ENCODE measurements at regions not wholly inside any gene's neighbourhood (a gene's known extent, or its start where the extent isn't known, plus 50 kb on each side); places are given as distances from the start of the nearest gene placed in this dataset.

GRCh38 chr19:34577531-34578101 is 96.1 kb downstream of the WTIP start:
- no peak for FAIRE-seq
- POLR2A ChIA-PET (ENCODE audit: partially characterized antibody) = no interaction called here

More at GRCh38 chr19:34577531-34578101, 96.1 kb downstream of the WTIP start:
- no peaks in the 10 kb centered on the region; the same call in 1 of the 2 replicates for H3K23me2 ChIP-seq (ENCODE audit: low read depth, low read length)
- no peaks in the 10 kb centered on the region for H4K20me1 ChIP-seq (replicated peaks in 1 of 2; ENCODE audit: control insufficient read depth in 1 of 2, insufficient read depth in 2 of 2, low read length in 2 of 2)
- peak overlapping the region in 1 of 2 experiments; percentile 69; a peak in 2 of 4 replicates for H3K4me2 ChIP-seq (ENCODE audit: insufficient read depth in 1 of 2, low read depth in 2 of 2, low read length in 2 of 2)
- H3K79me1 ChIP-seq (ENCODE audit: low read depth, low read length) = no peaks in the 10 kb centered on the region
- peak overlapping the region in 1 of 4 experiments; percentile 41; a peak in 1 of 8 replicates for H3K4me3 ChIP-seq (ENCODE audit: extremely low read depth in 1 of 4, insufficient read depth in 2 of 4, low read depth in 3 of 4, low read length in 4 of 4)
- CTCF ChIA-PET (ENCODE audit: partially characterized antibody) = no interaction called here
- no peak overlapping the region for H3K23ac ChIP-seq (ENCODE audit: insufficient read length)
- no peak overlapping the region for H2BK120ac ChIP-seq (replicated peaks; ENCODE audit: low read depth, low read length)
- H3K9ac ChIP-seq (replicated peaks in 1 of 4; ENCODE audit: extremely low read depth in 1 of 4, low read depth in 3 of 4, low read length in 3 of 4) = no peak overlapping the region
- H3K9me3 ChIP-seq (ENCODE audit: insufficient read depth in 2 of 2, low read depth in 1 of 2, low read length in 1 of 2) = peaks cover 34 to 70% of the 10 kb centered on the region in 2 experiments
- H4K8ac ChIP-seq (ENCODE audit: extremely low read depth, insufficient read depth, low read length) = peak overlapping the region; percentile 77; the same call in 1 of the 2 replicates
- H3K79me2 ChIP-seq (ENCODE audit: control insufficient read depth in 1 of 2, insufficient read depth in 2 of 2, low read length in 2 of 2) = no peaks in the 10 kb centered on the region
- H3K56ac ChIP-seq (replicated peaks; ENCODE audit: insufficient read length, low read depth, low read length) = no peak overlapping the region
- no peaks in the 10 kb centered on the region for H3K36me3 ChIP-seq (ENCODE audit: control insufficient read depth in 2 of 4, insufficient read depth in 4 of 4, low read length in 3 of 4)
- TF ChIP-seq CBX5 (IDR thresholded peaks at IDR 0.05; ENCODE audit: low read depth, low read length) = no peak
- TF ChIP-seq POLR2A (IDR thresholded peaks at IDR 0.05; ENCODE audit: control extremely low read depth in 1 of 2, low read depth in 2 of 2, low read length in 2 of 2) = no peak
- TF ChIP-seq USF2 (IDR thresholded peaks at IDR 0.05; ENCODE audit: low read length) = no peak
- no peak for TF ChIP-seq RXRA (IDR thresholded peaks at IDR 0.05; ENCODE audit: insufficient read depth, low read depth, low read length)
- no peak for TF ChIP-seq SAP30 (IDR thresholded peaks at IDR 0.05; ENCODE audit: insufficient read depth, insufficient replicate concordance, low read length)
- no peak for TF ChIP-seq JUND (IDR thresholded peaks at IDR 0.05; ENCODE audit: low read length)
- TF ChIP-seq ATF3 (IDR thresholded peaks at IDR 0.05; ENCODE audit: insufficient read depth, low read depth, low read length) = no peak
- TF ChIP-seq TAF7 (optimal IDR thresholded peaks at IDR 0.05; ENCODE audit: borderline replicate concordance, low read depth, low read length) = no peak
- H2AK5ac ChIP-seq (ENCODE audit: low read depth, low read length) = no peak overlapping the region
- H2BK12ac ChIP-seq (ENCODE audit: low read depth, low read length) = no peak overlapping the region
- no peak overlapping the region for H3K18ac ChIP-seq (ENCODE audit: extremely low read depth, low read length)
- no peak overlapping the region for H2BK20ac ChIP-seq (ENCODE audit: low read length)
- no peak overlapping the region for H2BK15ac ChIP-seq (ENCODE audit: low read length)
- no peak overlapping the region for H4K5ac ChIP-seq (ENCODE audit: insufficient read length, low read depth, low read length)
- H2BK5ac ChIP-seq (ENCODE audit: low read depth, low read length) = no peak overlapping the region
- peaks cover 0 to 3% (median 0%) of the 10 kb centered on the region in 4 experiments; a peak in 1 of 7 replicates for H3K27me3 ChIP-seq (replicated peaks in 1 of 4; ENCODE audit: control insufficient read depth in 3 of 4, extremely low read depth in 1 of 4, insufficient read depth in 3 of 4, low read length in 3 of 4)
- peak in 1 of 2 experiments; percentile 72 for DNase-seq (ENCODE audit: low read depth in 1 of 2, low spot score in 2 of 2)
- 99% methylated on average over 12 of the region's 45 CpGs; no CpG with 5 or more reads in 1 of the 2 experiments for WGBS, 2 experiments (ENCODE audit: extremely low coverage in 1 of 2, insufficient coverage in 1 of 2, insufficient read length in 1 of 2, insufficient replicate concordance in 2 of 2, low coverage in 1 of 2, low lambda C conversion rate in 2 of 2, missing lambda C conversion rate in 1 of 2)
- H3K14ac ChIP-seq (ENCODE audit: insufficient read length) = no peak overlapping the region
- H3K27ac ChIP-seq (ENCODE audit: low read depth, low read length) = no peak overlapping the region
- no peak overlapping the region for H4K91ac ChIP-seq (replicated peaks; ENCODE audit: insufficient read length, low read length)
- H3K4me1 ChIP-seq (replicated peaks in 1 of 4; ENCODE audit: control insufficient read depth in 3 of 4, insufficient read depth in 4 of 4, low read length in 3 of 4) = peaks cover 0 to 5% (median 0%) of the 10 kb centered on the region in 4 experiments; a peak in 1 of 7 replicates
- no peak overlapping the region for H2AFZ ChIP-seq (ENCODE audit: low read length)
- H3K4ac ChIP-seq (replicated peaks; ENCODE audit: insufficient read length, low read depth, low read length) = no peak overlapping the region
